NCI-H510A (cell line): ENCODE measurements at regions not wholly inside any gene's neighbourhood (a gene's known extent, or its start where the extent isn't known, plus 50 kb on each side); places are given as distances from the start of the nearest gene placed in this dataset.

Experiments
- DNase-seq: peaks from one replicate; lab custom pipeline; 2025; lab: John Stamatoyannopoulos, UW

- no peak for DNase-seq
Observed at GRCh38 chr2:18829976-18830375, 240.6 kb upstream of the NT5C1B start.

GRCh38 chr2:18829251-18829902 lies 240.0 kb upstream of the NT5C1B start:
- no peak for DNase-seq

- DNase-seq, result no peak
Observed at GRCh38 chr2:18828296-18828695, 238.9 kb upstream of the NT5C1B start.

GRCh38 chr2:18825838-18826237 lies 236.5 kb upstream of the NT5C1B start:
- DNase-seq, result no peak

GRCh38 chr2:18824915-18825314 lies 235.5 kb upstream of the NT5C1B start:
- DNase-seq, result no peak

GRCh38 chr2:18824325-18824790 lies 235.0 kb upstream of the NT5C1B start:
- peak; percentile 11 for DNase-seq

GRCh38 chr2:18821431-18821830 lies 232.1 kb upstream of the NT5C1B start:
- no peak for DNase-seq

GRCh38 chr2:18820966-18821365 lies 231.6 kb upstream of the NT5C1B start:
- DNase-seq, result no peak

- no peak for DNase-seq
Observed at GRCh38 chr2:18819566-18819965, 230.2 kb upstream of the NT5C1B start.

GRCh38 chr2:18814387-18814786 lies 225.0 kb upstream of the NT5C1B start:
- DNase-seq, result no peak

- no peak for DNase-seq
Observed at GRCh38 chr2:18804536-18804935, 215.2 kb upstream of the NT5C1B start.

GRCh38 chr2:18803141-18803939 lies 214.0 kb upstream of the NT5C1B start:
- no peak for DNase-seq

GRCh38 chr2:18800240-18800971 lies 211.0 kb upstream of the NT5C1B start:
- peak; percentile 50 for DNase-seq

GRCh38 chr2:18799397-18799796 lies 210.0 kb upstream of the NT5C1B start:
- DNase-seq, result no peak

- DNase-seq, result no peak
Observed at GRCh38 chr2:18797133-18797845, 207.9 kb upstream of the NT5C1B start.

- no peak for DNase-seq
Observed at GRCh38 chr2:18795906-18796305, 206.5 kb upstream of the NT5C1B start.

GRCh38 chr2:18792684-18793083 lies 203.3 kb upstream of the NT5C1B start:
- DNase-seq, result no peak

GRCh38 chr2:18792226-18792629 lies 202.9 kb upstream of the NT5C1B start:
- no peak for DNase-seq

GRCh38 chr2:18791172-18791797 lies 201.9 kb upstream of the NT5C1B start:
- DNase-seq, result no peak

GRCh38 chr2:18790509-18791171 lies 201.3 kb upstream of the NT5C1B start:
- no peak for DNase-seq

GRCh38 chr2:18788592-18788991 lies 199.2 kb upstream of the NT5C1B start:
- DNase-seq, result no peak
